ENCODE measurements at regions not wholly inside any gene's neighbourhood (a gene's known extent, or its start where the extent isn't known, plus 50 kb on each side); places are given as distances from the start of the nearest gene placed in this dataset.
"Not testable (repeated sequence)": the region's sequence is repeated elsewhere in the genome, so short reads cannot be mapped to it uniquely, and the experiment has no call there.

DNA sequence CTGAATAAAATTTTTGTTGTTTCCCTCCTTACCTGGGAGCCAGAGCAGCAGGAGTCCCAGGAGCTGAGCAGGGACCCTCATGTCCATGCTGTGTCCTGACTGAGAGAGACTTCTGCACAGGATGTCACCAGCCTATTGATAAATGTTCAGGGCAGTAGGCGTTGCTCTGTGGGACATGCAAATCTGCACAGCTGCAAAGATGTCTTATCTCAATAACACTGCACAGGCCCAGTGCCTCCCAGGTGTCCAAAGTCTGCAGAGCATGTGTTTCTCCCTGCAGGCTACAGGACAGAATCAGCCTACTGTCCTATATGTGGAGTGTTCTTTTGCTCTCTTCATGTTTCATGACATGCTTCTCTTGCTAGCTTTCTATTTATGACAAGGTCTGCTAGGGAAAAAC is 522.3 kb downstream of the RPIA start:
- not testable (repeated sequence) for DNase-seq (ENCODE audit: low read depth in 2 of 2)

DNA sequence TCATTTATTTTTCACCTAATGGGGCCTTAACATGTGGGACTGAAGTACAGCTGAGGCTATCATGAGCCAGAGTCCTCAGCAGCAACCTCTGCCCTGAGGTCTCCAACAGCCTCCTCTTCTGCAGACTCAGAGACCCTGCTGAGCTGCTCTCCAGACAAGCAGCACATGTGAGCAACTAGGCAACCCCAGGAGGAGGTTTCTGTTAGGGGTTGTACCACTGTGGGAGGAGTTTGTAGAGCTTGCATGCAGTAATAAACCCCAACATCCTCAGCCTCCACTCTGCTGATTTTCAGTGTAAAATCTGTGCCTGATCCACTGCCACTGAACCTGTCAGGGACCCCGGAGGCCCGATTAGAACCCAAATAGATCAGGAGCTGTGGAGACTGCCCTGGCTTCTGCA is 530.0 kb downstream of the RPIA start:
- not testable (repeated sequence) for DNase-seq (ENCODE audit: low read depth in 2 of 2)

DNA sequence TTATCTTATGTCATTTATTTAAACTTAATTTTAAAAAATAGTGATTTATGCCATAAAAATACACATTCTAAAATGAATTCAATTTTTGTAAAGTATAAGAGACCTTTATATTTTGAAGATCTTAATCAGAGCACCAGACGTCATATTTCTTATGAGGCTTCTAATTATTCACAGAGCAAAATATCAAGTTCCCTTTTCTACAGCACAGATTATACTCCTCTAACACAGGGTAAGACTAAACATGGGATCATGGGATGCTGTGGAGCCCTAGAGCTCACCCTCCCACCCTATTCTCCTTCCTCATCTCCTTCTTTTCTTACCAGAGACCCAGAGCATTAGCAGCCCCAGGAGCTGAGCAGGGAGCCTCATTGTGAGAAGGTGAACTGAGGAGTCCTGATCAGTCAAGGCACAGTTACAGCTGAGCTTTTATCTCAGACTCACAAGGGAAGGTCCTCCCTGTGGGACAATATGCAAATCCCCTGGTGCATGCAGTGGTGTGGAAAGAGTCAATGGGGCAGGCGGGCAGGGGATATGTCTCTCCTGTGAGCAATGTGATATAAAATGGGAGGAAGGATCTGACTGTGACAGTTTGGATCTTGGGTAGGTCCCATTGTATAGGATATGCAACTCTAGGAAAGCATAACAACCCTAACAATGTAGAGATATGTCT is 530.7 kb downstream of the RPIA start:
- not testable (repeated sequence) for DNase-seq (ENCODE audit: low read depth in 2 of 2)

DNA sequence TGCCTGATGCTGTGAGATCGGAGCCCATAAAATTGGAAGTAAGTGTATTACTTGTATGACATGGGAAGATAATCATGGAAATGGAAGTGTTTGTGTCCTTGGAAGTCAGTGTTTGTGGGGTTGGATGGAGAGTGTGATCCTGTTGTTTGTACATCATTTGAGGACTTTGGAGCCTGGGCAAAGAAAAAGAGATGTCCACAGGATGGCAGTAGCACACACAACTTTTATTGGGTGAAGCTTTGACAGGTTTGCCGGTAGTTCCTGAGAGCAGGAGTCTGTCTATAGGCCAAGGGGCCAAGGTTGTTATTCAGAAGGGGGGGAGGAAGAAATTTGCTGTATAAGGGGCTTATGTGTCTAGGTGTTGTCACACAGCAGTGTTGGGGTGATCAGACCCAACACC is 533.3 kb downstream of the RPIA start:
- not testable (repeated sequence) for DNase-seq (ENCODE audit: low read depth in 2 of 2)

DNA sequence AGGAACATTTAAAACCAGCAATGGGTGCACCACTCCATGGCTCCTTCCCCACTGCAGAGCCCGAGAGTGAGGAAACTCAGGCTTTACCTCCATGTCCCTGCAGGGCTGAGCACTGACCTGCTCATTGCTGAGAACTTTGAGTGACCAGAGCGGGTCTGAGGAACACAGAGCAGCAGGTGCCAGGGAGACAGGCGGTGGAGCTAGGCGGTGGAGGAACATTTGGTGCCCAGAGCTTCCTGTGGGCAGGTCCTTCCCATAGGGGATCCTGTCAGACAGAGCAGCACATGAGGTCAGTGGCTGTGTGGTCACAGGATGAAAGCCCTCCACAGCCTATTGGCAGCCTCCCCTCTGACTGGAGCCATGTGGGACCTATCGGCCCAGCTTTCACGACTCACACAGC is 538.5 kb downstream of the RPIA start:
- not testable (repeated sequence) for DNase-seq (ENCODE audit: low read depth in 2 of 2)

DNA sequence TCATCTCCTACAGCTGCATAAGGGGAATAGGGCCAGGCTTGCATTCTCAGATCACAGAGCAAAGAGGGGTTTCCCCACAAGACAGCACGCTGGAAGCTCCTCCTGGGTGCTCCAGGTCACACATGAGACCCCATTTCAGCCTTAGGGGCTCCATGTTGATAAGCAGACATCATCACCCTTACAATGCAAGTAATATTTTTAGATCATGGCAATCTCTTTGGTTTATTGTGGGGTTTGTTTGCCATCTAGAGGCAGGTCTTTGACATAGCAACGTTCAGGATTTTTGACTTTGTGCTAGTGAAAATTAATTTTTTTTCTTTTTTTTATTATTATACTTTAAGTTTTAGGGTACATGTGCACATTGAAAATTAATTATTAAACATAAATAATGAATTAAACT is 539.8 kb downstream of the RPIA start:
- DNase-seq (ENCODE audit: low read depth in 2 of 2), result not testable (repeated sequence)

DNA sequence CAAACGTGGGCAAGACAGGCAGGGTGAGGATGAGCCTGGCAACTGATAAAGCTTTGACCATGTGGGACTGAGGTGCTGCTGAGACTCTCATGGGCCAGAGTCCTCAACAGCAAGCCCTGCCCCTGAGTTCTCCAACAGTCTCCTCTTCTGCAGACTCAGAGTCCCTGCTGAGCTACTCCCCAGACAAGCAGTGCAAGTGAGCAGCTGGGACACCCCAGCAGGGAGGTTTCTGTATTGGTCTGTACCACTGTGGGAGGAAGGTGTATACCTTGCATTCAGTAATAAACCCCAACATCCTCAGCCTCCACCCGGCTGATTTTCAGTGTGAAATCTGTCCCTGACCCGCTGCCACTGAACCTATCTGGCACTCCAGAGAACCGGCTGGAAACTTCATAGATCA is 542.5 kb downstream of the RPIA start:
- not testable (repeated sequence) for DNase-seq (ENCODE audit: low read depth in 2 of 2)

DNA sequence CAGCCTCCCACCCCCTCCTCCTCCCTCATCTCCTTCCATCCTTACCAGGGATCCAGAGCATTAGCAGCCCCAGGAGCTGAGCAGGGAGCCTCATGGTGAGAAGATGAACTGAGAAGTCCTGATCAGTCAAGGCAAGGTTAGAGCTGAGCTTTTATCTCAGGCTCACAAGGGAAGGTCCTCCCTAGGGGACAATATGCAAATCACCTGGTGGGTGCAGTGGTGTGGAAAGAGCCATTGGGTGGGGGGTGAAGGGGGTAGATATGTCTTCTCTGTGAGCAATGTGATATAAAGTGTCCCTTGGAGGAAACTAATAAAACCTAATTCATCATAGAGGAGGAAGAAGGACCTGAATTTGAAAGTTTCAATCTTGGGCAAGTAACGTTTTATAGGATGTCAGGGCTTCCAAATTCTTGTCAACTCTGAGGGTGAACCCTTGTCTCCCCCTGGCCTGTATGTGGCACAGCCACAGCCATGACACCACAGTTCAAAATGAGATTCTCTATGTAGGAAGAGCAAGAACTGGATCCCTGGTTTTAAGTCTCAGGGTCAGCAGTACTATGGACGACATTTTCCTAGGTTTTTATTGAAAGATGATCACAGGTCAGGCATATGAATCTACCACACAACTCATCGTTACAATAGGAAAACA is 543.5 kb downstream of the RPIA start:
- DNase-seq (ENCODE audit: low read depth in 2 of 2), result not testable (repeated sequence)

DNA sequence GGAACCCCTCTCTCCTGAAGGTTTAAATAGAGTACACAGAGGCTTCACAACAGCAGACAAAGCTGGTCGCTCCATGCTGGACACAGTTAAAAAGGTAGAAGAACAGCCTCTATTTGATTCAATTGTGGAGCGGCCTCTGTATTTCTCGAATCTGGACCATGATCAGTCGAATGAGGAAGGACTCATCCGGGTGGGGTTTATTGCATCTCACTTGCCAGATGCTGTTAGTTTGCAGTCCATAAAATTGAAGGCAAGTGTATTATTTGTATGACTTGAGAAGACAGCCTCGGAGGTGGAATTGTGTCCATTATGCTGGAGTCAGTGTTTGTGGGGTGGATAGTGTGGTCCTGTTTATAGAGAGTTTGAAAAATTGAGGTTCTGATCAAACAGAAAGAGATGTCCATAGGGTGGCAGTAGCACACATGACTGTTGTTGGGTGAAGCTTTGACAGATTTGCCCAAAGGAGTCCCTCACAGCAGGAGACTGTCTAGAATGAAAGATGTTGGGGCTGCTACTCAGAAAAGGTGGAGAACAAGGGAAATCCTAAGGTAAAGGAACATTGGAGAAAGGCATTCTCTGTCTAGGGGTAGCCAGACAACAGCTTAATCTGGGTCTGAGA is 545.5 kb downstream of the RPIA start:
- DNase-seq (ENCODE audit: low read depth in 2 of 2), result not testable (repeated sequence)

DNA sequence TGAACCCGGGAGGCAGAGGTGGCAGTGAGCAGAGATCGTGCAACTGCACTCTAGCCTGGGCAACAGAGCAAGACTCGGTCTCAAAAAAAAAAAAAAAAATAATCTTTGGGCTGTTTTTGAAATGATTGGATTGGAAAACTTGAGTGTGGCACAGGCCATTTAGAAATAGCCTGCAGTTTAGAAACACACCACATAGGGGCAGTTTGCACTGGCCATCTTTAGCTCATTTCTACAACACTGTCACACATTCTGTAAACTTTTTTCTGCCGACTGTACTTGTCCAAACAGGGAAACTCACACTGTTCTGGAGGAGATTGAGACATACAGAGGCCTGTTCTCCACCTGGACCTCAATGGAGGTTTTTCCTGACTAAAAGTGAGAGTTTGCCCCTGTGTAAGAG is 546.3 kb downstream of the RPIA start:
- not testable (repeated sequence) for DNase-seq (ENCODE audit: low read depth in 2 of 2)

DNA sequence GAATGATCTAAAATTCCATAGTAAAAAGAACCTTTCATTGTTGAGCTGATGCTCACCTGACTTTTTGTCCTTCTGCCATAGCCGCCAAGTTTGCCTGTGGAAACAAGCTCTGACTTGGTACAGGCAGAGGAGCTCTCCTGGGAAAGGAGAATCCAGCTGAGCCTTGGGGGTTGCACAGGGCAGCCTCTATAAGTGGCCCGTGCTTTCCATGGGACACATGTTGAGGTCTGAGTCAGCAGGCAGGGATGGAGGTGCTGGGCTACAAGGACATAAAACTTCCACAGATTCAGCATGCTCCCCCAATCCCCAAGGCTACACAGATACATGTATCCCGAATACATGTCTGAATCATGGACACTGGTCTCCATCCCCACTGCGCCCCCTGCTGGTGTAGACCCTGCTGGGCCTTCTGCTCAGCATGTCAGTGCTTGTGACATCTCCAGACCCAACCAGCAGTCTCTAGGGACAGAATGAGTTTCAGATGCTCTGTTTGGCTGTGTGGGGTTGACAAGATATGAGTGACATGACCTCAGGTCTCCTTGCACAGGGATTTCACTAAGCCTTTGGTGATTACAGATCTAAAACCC is 551.7 kb downstream of the RPIA start:
- not testable (repeated sequence) for DNase-seq (ENCODE audit: low read depth in 2 of 2)

DNA sequence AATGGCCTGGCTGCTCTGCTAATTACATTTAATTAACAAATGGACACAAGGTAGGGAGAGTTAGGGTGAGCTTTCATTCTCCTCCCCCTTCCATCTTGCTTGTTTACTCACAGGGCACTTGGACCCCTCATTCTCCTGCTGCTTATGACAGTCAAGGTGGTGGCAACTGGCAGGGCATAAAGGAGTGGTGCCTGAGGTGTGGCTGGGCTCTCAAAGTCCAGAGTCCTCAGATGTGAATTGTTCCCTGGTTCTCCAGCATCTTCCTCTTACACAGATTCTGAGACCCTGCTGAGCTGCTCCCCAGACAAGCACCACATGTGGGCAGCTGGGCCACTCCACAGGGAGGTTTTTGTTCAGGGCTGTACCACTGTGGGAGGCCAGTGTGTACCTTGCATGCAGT is 552.9 kb downstream of the RPIA start:
- DNase-seq (ENCODE audit: low read depth in 2 of 2), result not testable (repeated sequence)

DNA sequence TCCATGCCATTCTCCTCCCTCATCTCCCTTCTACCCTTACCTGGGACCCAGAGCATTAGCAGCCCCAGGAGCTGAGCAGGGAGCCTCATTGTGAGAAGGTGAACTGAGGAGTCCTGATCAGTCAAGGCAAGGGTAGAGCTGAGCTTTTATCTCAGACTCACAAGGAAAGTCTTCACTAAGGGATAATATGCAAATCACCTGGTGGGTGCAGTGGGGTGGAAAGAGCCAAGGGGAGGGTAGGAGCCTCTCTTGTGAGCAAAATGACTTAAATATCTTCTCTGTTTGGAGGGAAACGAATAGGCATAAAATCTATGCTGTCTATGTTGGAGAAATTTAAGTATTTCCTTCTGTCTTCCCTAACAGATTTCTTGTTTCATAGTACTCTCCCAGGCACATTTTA is 554.0 kb downstream of the RPIA start:
- DNase-seq (ENCODE audit: low read depth in 2 of 2), result not testable (repeated sequence)

DNA sequence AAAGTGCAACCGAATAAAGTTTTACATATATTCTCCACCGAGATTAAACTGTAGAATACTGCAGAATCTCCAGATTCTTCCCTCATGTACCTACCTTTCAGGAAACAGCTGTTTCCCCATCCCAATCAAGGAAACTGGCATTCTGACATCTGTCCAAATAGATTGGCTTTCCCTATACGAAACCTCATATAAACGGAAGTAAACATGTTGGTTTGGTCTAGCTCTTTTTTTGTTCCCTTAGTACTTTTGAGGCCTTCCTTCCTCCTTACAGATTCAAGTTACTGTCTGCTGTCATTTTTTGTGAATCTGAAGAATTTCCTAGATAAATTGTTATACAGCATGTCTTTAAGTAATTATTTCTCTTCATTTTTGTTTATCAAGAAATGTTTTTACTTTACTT is 554.6 kb downstream of the RPIA start:
- DNase-seq (ENCODE audit: low read depth in 2 of 2), result not testable (repeated sequence)

DNA sequence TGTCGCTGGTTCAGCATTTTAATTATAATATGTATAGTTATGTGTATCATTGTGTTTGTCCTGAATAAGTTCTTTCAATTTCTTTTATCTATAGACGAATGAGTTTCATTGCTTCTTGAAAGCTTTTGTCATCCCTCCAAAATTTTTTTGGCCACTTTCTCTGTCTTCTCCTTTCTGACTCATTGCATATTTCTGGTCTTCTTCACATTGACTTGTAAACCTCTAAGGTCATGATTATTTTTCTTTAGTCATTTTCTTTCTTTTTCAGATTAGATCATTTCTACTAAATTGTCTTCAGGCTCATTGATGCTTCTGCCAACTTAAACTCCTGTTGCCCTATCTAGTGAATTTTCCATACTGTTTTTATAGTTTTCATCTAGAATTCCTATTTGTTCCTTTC is 555.1 kb downstream of the RPIA start:
- DNase-seq (ENCODE audit: low read depth in 2 of 2), result not testable (repeated sequence)

DNA sequence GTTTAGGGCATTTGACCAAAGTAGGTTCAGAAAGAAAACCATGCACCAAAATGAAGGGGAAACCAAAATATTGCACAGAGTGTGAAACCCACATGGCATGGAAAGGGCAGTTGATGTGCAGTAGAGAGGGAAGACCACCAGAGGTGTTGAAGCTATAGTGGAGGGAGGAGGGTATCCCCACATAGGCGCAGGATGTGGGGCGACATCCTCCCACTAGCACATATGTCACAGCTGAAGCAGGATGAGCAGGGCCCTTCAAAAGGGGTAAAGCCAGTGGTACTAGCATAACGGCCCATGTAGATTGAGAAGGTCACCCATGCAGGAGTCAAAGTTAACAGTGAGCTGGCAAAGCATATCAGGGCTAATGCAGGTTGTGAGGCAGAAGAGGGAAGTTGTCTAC is 563.5 kb downstream of the RPIA start:
- not testable (repeated sequence) for DNase-seq (ENCODE audit: low read depth in 2 of 2)

DNA sequence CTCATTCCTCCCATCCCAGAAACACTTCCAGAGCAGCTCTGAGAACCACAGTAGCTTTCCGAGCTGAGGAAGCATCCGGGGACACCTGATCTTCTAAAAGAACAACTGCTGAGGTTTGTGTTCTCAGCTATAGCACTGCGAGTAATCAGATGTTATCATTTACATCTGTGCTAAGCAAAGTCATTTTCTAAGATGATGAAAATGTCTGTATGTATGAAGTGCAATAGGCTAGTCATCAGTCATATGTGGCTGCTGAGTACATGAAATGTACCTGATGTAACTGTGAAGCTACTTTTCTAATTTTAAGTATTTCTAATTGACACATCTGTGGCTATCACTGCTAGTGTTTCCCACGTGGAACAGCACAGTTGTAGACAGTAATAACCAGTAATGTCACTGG is 582.0 kb downstream of the RPIA start:
- not testable (repeated sequence) for DNase-seq (ENCODE audit: low read depth in 2 of 2)

DNA sequence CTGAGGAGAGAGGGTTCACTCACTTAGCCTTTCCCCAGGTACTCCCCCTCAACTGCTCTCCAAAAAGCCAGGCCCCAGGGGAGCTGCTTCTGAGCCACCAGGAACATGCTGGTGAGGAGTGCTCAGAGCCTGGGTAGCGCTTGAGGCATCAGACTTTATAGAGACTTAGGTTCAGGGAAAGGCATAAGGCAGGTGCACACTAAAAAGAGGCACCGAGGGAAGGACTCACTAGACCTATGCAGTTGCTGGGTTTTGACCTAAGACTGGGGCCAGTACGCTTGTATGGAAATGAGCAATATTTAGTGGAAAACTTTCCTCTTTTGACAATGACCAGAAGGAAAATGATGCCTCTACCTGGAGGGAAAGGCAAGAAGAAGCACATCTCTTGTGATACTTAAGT is 589.1 kb downstream of the RPIA start:
- not testable (repeated sequence) for DNase-seq (ENCODE audit: low read depth in 2 of 2)

DNA sequence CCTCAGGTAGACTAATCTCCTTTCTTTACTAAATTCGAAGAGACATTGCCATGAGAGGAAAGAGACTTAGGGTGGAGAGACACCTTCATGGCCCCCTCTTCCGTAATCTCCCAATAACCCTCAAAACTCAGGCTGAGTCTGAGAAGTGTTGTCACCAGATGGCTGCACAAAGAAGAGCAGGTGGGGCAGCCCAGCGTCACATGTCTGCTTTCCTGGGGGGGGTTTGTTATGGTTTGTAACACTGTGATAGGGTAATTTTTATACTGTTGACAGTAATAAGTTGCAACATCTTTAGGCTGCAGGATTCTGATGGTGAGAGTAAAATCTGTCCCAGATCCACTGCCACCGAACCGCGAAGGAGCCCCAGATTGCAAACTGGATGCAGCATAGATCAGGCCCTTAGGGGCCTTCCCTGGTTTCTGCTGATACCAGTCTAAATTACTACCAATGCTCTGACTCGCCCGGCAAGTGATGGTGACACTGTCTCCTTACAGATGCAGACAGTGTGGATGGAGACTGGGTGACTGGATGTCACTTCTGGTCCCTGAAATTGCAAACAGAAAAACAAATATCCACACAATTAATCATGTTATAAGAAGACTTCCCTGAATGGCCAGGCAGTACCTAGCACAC is 595.1 kb downstream of the RPIA start:
- not testable (repeated sequence) for DNase-seq (ENCODE audit: low read depth in 2 of 2)

DNA sequence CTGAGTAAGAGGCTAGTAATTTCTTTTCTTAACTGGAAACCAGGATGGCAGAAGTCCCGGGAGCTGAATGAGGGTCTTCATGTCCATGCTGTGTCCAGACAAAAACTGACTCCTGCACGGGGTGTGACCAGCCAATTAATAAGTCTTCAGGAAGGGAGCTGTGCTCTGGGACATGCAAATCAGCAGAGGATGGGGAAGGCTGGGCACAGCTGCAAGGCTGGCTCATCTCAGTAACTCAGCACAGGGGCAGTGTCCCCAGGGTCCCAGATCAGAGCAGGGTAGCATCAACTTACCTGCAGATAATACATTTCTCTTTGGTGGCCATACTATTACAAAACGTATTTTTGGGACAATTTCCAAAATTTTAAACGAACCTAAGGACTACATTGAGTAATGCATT is 595.6 kb downstream of the RPIA start:
- DNase-seq (ENCODE audit: low read depth in 2 of 2), result not testable (repeated sequence)

DNA sequence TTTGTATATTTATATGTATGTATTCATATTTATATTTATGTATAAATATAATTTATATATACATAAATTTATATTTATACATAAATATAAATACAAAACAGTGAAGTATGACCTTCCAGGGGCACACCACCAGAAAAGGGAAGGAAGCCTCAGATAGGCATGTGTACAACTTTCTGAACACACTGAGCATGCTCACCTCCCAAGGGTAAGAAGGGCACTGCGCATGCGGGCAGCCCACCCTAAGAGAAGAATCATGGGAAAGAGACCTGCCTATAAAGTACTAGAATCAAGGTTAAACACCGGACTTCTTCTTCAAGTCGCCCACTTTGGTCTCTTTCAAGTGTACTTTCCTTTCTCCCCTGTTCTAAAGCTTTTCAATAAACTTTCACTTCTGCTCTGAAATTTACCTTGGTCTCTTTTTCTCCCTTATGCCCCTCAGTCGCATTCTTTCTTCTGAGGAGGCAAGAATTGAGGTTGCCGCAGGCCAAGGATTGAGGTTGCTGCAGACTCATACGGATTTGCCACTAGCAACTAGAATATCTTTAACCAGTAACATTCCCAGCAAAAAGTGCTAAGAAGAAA is 600.3 kb downstream of the RPIA start:
- DNase-seq (ENCODE audit: low read depth in 2 of 2), result not testable (repeated sequence)

DNA sequence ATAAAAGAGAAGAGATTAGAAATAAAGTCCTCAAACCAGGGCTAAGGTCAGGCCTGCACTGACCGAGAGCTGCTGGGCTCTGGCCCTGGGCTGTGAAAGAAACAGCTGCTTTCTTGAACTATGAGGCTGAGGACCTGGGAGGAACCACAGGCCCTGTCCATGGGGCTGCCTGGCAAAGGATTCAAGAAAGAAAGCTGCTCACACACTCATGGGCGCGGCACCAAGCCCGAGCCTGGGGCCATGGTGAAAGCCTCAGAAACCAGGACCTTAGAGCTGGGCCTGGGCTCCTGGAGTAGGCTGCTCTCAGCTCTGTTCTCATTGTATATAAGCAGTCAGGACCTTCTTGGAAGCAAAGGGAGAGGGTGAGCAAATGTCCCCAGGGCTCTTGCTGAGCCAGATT is 601.9 kb downstream of the RPIA start:
- DNase-seq (ENCODE audit: low read depth in 2 of 2), result not testable (repeated sequence)
